GM20000 (cell line): ENCODE measurements at regions not wholly inside any gene's neighbourhood (a gene's known extent, or its start where the extent isn't known, plus 50 kb on each side); places are given as distances from the start of the nearest gene placed in this dataset.
"Not testable (repeated sequence)": the region's sequence is repeated elsewhere in the genome, so short reads cannot be mapped to it uniquely, and the experiment has no call there.

Experiments used
- DNase-seq: peaks from one replicate; pipeline ENCODE4 v3.0.0; 2012; ENCODE audit warnings: low spot score
- TF ChIP-seq, protein P1 (sequence below): IDR thresholded peaks from 2 replicates; pipeline ENCODE4 v1.5.1; 2012; ENCODE audit warnings: mild to moderate bottlenecking, control low read depth; ENCODE audit errors: extremely low read depth, missing control alignments

DNA sequence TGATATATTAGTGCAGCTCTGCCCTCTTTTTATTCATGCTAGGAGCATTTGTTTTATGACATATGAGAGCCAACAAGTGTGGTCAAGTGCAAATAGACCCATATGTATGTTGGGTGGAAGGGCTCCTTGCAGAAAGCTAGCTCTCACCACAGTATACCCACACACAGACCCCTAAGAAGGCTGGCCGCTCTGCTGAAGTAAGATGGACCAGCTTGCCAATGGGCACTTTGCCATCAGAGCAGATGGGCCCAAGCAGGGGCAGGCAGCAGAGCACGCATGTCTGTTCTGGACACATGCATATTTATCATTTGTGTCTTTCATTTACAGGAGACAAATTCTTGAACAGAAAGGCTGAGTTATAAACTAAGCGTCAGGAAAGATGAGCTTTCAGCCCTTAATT is 187.5 kb upstream of the DTNA start:
- DNase-seq, result no peak
- TF ChIP-seq, protein P1, sequence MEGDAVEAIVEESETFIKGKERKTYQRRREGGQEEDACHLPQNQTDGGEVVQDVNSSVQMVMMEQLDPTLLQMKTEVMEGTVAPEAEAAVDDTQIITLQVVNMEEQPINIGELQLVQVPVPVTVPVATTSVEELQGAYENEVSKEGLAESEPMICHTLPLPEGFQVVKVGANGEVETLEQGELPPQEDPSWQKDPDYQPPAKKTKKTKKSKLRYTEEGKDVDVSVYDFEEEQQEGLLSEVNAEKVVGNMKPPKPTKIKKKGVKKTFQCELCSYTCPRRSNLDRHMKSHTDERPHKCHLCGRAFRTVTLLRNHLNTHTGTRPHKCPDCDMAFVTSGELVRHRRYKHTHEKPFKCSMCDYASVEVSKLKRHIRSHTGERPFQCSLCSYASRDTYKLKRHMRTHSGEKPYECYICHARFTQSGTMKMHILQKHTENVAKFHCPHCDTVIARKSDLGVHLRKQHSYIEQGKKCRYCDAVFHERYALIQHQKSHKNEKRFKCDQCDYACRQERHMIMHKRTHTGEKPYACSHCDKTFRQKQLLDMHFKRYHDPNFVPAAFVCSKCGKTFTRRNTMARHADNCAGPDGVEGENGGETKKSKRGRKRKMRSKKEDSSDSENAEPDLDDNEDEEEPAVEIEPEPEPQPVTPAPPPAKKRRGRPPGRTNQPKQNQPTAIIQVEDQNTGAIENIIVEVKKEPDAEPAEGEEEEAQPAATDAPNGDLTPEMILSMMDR, result no peak

DNA sequence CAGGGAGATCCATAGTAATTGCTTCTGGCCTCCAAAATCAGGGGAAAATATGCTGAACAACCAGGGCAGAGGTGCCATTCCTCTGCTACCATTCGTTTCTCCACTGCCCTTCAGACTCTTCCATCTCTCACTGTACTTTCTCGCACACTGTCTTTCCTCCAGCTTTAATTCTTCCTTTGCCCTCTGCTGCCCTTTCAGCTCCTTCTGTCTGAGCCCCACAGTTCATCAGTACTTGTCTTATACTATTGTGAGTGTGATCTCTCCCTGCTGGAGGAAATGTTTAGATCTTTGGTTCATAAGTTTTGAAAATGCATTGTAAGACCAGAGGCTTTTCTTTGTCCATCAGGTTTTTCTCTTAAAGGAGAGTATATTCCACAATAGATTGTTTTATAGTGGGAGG is 184.9 kb upstream of the DTNA start:
- TF ChIP-seq, protein P1, result no peak
- no peak for DNase-seq

DNA sequence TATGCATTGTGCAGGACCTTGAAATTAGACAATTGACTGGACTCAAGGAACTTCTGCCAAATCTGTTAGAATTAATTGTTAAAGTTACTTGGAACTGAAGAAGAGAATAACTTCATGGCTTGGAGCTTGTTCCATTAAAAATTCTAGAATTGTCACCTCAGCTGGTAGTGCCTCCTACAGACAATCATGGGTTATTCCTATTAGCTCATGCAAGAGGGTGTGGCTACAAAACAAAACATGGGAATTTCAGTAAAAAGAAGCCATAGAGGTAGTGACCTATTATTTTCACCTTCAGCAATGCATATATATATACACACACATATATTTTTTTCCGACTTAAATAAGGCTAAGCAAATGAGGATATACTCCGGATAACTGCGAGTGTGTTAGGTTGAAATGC is 181.9 kb upstream of the DTNA start:
- DNase-seq, result no peak
- TF ChIP-seq, protein P1, result no peak

DNA sequence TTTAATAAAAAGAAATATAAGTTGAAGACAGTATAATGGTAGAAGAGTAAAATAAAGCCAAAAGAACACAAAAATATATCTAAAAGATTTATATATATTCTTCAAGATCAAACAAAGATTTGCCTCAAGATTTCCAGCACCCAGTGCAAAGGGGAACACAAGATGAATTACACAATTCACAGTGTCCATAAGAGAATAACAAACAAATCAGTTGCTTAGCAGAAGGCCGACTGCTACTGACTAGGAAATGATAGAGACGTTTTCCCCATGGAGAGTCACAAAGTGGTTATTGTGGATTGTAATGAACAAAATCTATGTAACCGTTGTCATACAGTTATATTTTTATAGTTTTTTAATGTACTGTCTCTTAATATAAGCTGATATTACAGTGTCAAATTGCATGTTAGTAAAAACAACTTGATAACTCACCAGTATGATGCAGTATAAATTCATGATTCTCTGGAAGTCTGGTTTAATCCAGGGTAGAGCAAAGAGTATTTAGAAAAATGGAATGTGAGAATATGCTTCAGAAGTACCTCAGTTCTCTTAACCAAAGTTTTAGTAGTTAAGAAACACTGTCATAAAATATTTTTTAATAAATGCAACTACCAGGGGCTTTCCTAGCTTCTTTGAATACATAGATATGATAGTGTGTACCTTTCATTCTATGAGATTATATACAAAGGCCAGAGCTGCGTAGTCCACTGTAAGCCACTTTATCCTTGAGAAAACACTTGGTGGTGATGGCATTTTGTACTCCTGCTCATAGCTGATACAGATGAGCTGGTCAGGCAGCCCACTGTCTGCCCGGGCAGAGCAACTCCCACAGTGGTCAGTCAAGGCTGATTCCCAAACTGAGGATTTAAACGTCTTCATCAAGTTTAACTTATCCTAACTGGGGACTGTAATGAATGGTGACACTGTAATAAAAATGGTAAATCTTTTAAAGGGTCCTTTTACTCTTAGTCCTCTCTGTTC is 180.5 kb upstream of the DTNA start:
- no peak for DNase-seq
- TF ChIP-seq, protein P1, result no peak

DNA sequence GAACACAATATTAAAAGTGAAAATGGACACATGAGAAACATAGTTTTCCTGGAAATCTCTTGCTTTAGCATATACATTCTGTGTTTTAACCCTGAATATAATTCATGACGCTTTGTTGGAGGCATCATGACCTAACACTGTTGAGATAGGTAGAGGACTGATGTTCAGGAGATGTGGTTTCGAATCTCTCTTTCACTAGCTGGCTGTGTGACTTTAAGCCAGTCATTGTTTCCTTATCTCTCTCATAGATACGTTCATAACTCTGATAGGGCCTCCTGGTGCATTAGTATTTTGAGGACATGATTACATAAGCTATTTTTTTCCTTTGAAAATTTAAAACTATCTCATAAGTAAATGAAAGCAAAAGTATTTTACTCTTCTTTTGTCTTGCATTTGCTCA is 179.0 kb upstream of the DTNA start:
- no peak for DNase-seq
- TF ChIP-seq, protein P1, result no peak

DNA sequence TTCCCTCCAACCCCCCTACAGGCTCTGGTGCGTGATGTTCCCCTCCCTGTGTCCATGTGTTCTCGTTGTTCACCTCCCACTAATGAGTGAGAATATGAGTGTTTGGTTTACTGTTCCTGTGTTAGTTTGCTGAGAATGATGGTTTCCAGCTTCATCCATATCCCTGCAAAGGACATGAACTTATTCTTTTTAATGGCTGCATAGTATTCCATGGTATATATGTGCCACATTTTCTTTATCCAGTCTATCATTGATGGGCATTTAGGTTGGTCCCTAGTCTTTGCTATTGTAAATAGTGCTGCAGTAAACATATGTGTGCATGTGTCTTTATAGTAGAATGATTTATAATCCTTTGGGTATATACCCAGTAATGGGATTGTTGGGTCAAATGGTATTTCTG is 175.5 kb upstream of the DTNA start:
- DNase-seq, result not testable (repeated sequence)

DNA sequence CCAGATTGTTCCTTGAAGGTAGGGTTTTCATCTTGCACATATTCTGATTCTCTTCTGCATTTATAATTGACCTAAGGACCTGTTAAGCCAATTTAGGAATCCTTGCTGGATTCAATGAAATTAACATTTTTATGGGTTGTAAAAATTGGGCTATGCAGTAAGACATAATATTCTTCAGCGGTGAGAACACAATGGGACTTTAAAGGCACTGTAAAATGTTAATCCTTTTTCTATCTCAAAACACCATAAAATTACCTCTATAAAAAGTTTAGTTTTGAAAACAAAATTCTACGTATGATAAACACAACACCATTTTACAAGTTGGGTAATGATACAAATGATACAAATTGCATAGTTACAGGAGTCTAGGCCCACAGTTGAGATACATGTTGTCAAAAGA is 169.2 kb upstream of the DTNA start:
- TF ChIP-seq, protein P1, result no peak
- no peak for DNase-seq

DNA sequence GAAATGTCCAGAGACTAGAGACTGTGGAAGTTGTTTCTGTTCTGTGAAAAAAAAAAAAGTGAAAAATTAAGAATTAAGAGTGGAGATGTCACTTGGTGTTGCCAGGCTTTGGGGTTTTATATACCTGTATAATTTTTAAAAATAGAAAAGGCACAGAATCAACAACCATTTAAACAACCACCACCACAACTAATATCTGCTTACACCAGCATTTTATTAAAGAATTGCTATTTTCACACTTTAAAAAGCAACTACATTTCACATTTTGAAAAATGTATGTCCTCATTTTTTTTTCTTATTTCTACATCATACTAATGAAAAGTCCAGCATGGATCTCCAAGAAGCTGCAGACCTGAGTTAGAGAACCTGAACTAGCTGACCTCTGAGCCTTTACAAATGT is 167.5 kb upstream of the DTNA start:
- TF ChIP-seq, protein P1, result no peak

More for the DNA sequence above, 167.5 kb upstream of the DTNA start:
- no peak for DNase-seq
